HG02610 (cell line): ENCODE measurements at regions not wholly inside any gene's neighbourhood (a gene's known extent, or its start where the extent isn't known, plus 50 kb on each side); places are given as distances from the start of the nearest gene placed in this dataset.
A peak's percentile ranks its signal among the peaks of the same experiment; 100 is the strongest.
"Not testable (repeated sequence)": the region's sequence is repeated elsewhere in the genome, so short reads cannot be mapped to it uniquely, and the experiment has no call there.

ENCODE experiments used
- ATAC-seq: cut with Tn5 transposase; IDR thresholded peaks from one replicate; pipeline ENCODE4 v1.9.1; 2021; ENCODE audit warnings: mild to moderate bottlenecking, moderate library complexity; ENCODE audit not compliant: unreplicated experiment

DNA sequence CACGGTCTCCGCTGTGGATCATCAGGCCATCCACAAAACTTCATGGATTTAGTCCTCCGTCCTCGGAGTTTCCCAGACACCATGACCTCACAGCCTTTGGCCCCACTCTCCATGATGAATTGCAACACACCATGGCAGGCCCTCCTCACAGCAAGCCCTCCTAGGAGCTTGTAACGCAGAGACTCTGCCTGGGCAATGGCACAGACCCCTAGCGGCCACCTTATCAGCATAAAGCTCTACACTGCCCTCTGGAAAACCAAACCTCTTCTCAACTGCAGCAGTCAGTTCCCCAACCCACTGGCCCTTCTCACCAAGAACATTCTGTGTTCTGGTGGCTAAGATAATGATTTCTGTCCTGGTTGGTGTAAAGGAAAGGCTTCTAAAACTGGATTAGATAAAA, 238.4 kb upstream of the USP15 start:
- ATAC-seq = no peak

GRCh38 chr12:62028536-62028935, 231.7 kb upstream of the USP15 start:
- ATAC-seq = no peak

DNA sequence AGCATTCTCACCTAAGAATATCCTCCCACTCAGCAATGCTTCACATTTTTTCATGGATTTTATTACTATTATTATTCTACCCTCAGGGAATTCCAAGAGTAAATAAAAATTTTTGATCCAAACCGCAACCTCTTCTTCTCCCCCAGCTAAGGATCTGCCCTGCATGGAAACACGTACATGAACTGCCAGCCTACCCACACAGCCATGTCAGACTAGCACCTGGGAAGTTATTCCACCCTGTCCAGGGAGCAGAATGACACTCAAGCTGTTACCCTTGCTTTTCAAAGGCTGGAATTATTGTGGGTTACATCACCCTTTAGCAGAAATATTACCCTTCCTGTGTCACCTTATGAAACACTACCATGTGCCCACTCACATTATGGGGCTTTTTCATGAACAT, 227.3 kb upstream of the USP15 start:
- no peak for ATAC-seq

DNA sequence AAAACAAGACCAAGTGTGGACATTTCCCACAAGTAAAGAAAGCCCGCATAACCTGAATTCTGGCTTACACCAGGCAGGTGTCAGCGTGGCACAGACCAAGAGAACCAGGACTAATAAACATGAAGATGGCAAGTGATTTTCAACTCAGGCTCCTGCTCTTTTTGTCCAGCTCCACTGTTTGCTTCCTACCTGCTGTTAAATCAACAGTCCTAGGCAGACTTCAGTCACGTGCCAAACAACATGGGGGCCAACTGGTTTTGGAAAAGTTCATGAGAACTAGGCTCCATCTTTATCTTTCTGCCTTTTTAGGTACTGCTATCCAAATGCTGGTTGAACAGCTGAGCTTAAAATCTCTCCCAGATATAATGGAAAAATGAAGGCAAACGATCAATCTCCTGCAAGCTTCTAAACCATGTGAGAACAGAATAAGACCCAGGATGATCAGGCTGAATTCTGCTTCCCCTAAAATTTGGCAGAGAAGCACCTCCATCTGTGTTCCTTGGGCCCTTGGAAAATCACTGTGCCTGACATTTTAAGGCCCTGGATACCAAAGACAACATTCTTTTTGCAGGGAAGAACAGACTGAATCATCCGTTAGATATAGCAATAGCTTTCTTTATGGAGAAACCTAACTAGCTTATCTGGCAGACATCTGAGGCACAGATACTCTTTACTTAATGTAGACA, 215.6 kb upstream of the USP15 start:
- no peak for ATAC-seq

DNA sequence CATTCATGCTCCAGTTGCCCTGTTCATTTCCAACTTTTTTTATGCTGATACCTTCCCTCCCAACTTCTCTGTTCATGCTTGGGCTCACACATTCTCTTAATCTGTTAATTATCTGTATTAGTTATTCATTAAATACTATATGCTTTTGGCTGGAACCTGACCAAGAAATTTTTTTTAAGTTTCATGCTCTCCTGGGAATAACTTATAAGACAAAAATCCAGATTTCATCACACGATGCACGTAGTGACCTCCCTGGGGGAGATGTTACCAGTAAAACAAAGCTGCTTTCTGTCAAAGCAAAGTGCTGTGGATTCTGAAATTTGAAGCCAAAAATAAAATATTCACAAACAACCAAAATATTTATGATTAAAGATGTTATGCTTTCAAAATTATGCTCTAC, 215.0 kb upstream of the USP15 start:
- ATAC-seq = no peak

- no peak for ATAC-seq
These were observed 209.4 kb upstream of the USP15 start for GRCh38 chr12:62050785-62051184.

- ATAC-seq = no peak
These were observed 190.2 kb upstream of the USP15 start for GRCh38 chr12:62069976-62070375.

DNA sequence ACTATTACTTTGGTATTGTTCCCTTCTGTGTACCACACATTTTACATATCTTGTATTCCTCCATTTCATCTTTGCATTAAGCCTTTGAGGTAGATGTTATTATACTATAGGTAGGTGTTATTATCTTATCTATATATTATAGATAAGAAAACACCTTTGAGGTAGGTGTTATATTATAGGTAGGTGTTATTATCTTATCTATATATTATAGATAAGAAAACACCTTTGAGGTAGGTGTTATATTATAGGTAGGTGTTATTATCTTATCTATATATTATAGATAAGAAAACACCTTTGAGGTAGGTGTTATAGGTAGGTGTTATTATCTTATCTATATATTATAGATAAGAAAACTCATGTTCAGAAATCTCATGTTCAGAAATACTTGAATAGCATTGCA, 187.0 kb upstream of the USP15 start:
- ATAC-seq = not testable (repeated sequence)

DNA sequence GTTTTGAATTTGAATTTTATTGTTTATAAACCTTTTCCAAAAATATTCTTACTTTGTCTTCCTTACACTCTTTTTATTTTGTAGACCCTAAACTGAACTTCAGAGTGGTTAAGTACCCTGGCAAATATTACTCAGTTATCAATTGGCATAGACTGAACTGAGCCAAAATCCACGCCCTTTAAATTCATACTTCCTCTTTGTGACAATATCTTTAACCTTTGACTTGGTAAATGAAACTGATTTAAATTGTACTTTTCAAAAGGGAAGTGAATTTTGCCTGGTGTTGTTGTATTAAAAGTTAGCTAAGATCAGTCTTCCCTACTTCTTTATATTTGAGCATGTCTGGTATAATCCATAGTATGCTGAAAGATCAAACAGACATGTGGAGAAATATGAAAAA, 184.3 kb upstream of the USP15 start:
- no peak for ATAC-seq

GRCh38 chr12:62078020-62078419, 182.2 kb upstream of the USP15 start:
- no peak for ATAC-seq

DNA sequence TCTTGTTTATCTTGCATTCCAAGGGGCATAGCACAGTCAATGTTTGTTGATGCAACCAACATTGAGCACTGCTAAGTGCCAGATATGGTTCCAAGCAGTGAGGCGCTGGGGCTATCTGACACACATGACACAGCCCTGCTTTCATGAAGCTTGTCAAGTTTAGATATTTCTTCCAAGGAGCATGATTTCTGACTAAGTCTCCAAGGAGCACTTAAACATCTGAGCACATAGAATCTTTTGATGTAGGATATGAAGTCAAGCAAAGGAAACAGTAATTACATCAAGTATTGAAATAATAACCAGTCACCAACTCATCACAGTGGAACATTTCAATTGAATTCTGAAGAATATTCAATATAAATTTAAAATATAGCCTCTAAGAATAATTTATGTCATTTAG, 177.8 kb upstream of the USP15 start:
- ATAC-seq = no peak

- ATAC-seq = no peak
These were observed 162.1 kb upstream of the USP15 start for GRCh38 chr12:62098132-62098531.

DNA sequence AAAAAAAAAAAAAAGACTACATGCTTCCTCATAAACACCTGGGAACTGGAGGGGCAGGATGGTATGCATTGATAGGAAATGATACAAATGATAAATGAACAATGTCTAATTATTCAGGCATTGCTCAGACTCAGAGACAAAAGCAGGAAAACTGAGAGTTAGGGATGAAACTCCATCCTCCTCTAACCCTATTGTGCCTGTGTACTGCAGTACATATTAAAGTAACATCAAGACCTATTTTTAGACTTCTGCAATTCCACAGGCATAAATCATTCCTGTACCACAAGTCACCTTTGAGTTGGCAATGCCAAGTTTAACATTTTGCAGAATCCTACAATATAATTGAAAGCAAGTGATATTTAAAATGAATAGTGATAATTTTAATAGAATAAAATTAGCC, 156.5 kb upstream of the USP15 start:
- no peak for ATAC-seq

DNA sequence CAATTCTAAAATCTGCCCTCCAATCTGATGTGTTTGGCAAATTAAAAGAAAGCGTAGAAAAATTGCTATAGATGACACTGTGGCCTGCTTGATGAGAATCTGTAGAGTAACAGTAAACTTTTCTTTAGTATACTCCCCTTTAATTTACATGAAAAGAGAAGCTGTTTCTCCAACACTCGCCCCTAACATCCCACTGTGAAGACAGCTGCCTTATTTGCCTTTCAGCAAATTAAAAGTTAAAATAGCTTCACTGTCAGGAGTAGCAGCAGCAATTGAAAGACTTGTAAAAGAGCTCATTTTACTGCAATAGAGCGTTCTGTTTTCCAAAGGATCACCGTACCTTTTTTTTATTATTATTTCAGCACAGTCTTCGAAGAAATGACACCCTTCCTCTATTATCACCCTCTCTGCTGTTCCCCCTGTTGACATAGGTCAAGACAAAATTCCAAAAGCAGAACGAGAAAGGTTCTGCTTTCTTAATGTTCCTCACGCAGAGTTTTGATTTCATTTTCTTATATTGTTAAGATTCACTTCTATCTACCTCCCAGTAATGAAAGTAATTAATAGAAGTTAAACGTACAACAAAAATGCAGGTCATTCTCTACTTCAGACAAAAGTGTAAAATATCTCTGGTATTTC, 153.5 kb upstream of the USP15 start:
- no peak for ATAC-seq

DNA sequence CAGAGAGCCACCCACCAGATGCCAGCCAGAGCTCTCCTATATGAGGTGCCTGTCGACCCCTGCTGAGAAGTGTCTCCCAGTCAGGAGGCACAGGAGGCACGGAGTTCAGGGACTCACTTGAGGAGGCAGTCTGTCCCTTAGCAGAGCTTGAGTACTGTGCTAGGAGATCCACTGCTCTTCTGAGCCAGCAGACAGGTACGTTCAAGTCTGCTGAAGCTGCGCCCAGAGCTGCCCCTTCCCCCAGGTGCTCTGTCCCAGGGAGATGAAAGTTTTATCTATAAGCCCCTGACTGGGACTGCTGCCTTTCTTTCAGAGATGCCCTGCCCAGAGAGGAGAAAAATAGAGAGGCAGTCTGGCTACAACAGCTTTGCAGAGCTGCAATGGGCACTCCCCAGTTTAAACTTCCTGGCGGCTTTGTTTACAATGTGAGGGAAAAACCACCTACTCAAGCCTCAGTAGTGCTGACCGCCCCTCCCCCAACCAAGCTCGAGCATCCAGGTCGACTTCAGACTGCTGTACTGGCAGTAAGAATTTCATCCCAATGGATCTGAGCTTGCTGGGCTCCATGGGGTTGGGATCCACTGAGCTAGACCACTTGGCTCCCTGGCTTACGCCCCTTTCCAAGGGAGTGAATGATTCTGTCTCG, 146.7 kb upstream of the USP15 start:
- ATAC-seq = no peak

DNA sequence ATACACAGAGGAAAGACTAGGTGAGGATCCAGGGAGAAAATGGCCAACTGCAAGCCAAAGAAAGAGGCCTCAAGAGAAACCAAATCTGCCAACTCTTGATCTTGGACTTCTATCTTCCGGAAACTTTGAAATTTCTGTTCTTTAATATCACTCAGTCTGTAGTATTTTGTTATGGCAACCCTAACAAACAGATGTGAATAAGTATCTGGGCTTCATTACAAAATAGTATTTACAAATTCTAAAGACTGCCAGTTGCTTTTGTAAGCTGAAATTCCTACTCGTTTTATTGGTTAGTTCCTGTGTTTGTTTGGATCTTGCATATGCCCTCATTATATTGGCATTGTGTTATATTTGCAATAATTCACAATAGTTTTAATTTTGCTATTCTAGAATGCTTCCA, 143.2 kb upstream of the USP15 start:
- ATAC-seq = no peak

GRCh38 chr12:62123721-62124203, 136.4 kb upstream of the USP15 start:
- peak; percentile 92 for ATAC-seq

- ATAC-seq = no peak
These were observed 132.7 kb upstream of the USP15 start for GRCh38 chr12:62127516-62127915.

GRCh38 chr12:62128175-62128975, 131.8 kb upstream of the USP15 start:
- no peak for ATAC-seq

- ATAC-seq = no peak
These were observed 130.9 kb upstream of the USP15 start for GRCh38 chr12:62129291-62129690.

DNA sequence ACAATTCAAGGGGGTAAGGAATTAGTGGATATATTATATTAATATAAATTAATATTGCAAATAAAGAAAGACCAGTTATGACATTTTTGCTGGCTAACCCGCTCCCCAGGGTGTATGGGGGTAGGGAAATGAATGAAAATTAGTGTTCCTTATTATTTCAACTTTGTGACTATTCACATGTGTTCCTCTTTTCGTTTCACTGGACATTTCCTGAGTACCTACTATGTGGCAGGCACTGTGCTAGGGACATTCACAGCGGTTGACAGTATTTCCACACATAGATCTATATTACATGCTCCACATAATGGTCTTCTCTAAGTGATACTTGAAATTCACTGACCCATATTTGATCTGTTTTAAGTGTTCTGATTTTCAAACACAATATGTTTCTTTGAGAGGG, 129.8 kb upstream of the USP15 start:
- ATAC-seq = no peak
